ENCODE measurements at regions not wholly inside any gene's neighbourhood (a gene's known extent, or its start where the extent isn't known, plus 50 kb on each side); places are given as distances from the start of the nearest gene placed in this dataset.

- Histone ChIP-seq H3K4me3 (ENCODE audit: low read depth in 1 of 2, low read length in 2 of 2) (no peak overlapping the region), H3K27ac (ENCODE audit: low read length) (no peak overlapping the region), H3K4me2 (ENCODE audit: insufficient read depth, low read length) (no peak overlapping the region), H3K27me3 (ENCODE audit: insufficient read depth, low read length, poor library complexity) (no peaks in the 10 kb centered on the region), H4K20me1 (ENCODE audit: insufficient read depth, low read length) (no peaks in the 10 kb centered on the region), H3K9me3 (ENCODE audit: insufficient read depth, low read length, severe bottlenecking) (no peaks in the 10 kb centered on the region), H3K9ac (ENCODE audit: low read depth, low read length) (no peak overlapping the region), H2AFZ (ENCODE audit: low read depth, low read length) (no peak overlapping the region), H3K4me1 (ENCODE audit: insufficient read depth, low read length) (no peaks in the 10 kb centered on the region; the same call in 1 of the 2 replicates), H3K36me3 (ENCODE audit: insufficient read depth, low read length) (no peaks in the 10 kb centered on the region), H3K79me2 (ENCODE audit: insufficient read depth, low read length) (no peaks in the 10 kb centered on the region)
- ATAC-seq (ENCODE audit: insufficient read depth, low read depth), result no peak
- DNase-seq, result no peak
- TF ChIP-seq CTCF (IDR thresholded peaks at IDR 0.05; ENCODE audit: borderline replicate concordance, extremely low read depth, low read length, poor library complexity, severe bottlenecking), result no peak
- no peak for TF ChIP-seq EZH2 (IDR thresholded peaks at IDR 0.05; ENCODE audit: borderline replicate concordance, low read depth, low read length, severe bottlenecking)
These were observed 593.2 kb downstream of the ZNF674 start for GRCh38 chrX:45952030-45952429.

- no peaks in the 10 kb centered on the region for H3K36me3 ChIP-seq (ENCODE audit: insufficient read depth, low read length)
- H4K20me1 ChIP-seq (ENCODE audit: insufficient read depth, low read length), result no peaks in the 10 kb centered on the region
- H3K4me1 ChIP-seq (ENCODE audit: insufficient read depth, low read length), result no peaks in the 10 kb centered on the region
- H3K9me3 ChIP-seq (ENCODE audit: insufficient read depth, low read length, severe bottlenecking), result no peaks in the 10 kb centered on the region
- no peaks in the 10 kb centered on the region for H3K79me2 ChIP-seq (ENCODE audit: insufficient read depth, low read length)
- H2AFZ ChIP-seq (ENCODE audit: low read depth, low read length), result no peak overlapping the region
- no peak overlapping the region for H3K4me3 ChIP-seq (ENCODE audit: low read depth in 1 of 2, low read length in 2 of 2)
- no peak overlapping the region for H3K27ac ChIP-seq (ENCODE audit: low read length)
- DNase-seq (no peak), ATAC-seq (ENCODE audit: insufficient read depth, low read depth) (no peak)
- TF ChIP-seq EZH2 (IDR thresholded peaks at IDR 0.05; ENCODE audit: borderline replicate concordance, low read depth, low read length, severe bottlenecking), result no peak
- TF ChIP-seq CTCF (IDR thresholded peaks at IDR 0.05; ENCODE audit: borderline replicate concordance, extremely low read depth, low read length, poor library complexity, severe bottlenecking), result no peak
- H3K9ac ChIP-seq (ENCODE audit: low read depth, low read length), result no peak overlapping the region
- no peak overlapping the region for H3K4me2 ChIP-seq (ENCODE audit: insufficient read depth, low read length)
- no peaks in the 10 kb centered on the region for H3K27me3 ChIP-seq (ENCODE audit: insufficient read depth, low read length, poor library complexity)
These were observed 609.8 kb downstream of the ZNF674 start for GRCh38 chrX:45935408-45935807.

- no peaks in the 10 kb centered on the region for H4K20me1 ChIP-seq (ENCODE audit: insufficient read depth, low read length)
- H3K27ac ChIP-seq (ENCODE audit: low read length), result no peak overlapping the region
- no peak overlapping the region for H2AFZ ChIP-seq (ENCODE audit: low read depth, low read length)
- H3K27me3 ChIP-seq (ENCODE audit: insufficient read depth, low read length, poor library complexity), result no peaks in the 10 kb centered on the region
- H3K9me3 ChIP-seq (ENCODE audit: insufficient read depth, low read length, severe bottlenecking), result no peaks in the 10 kb centered on the region
- no peak overlapping the region for H3K4me3 ChIP-seq (ENCODE audit: low read depth in 1 of 2, low read length in 2 of 2)
- no peaks in the 10 kb centered on the region for H3K79me2 ChIP-seq (ENCODE audit: insufficient read depth, low read length)
- no peak overlapping the region for H3K4me2 ChIP-seq (ENCODE audit: insufficient read depth, low read length)
- H3K4me1 ChIP-seq (ENCODE audit: insufficient read depth, low read length), result no peaks in the 10 kb centered on the region
- H3K36me3 ChIP-seq (ENCODE audit: insufficient read depth, low read length), result no peaks in the 10 kb centered on the region
- no peak for DNase-seq
- H3K9ac ChIP-seq (ENCODE audit: low read depth, low read length), result no peak overlapping the region
- no peak for ATAC-seq (ENCODE audit: insufficient read depth, low read depth)
- no peak for TF ChIP-seq CTCF (IDR thresholded peaks at IDR 0.05; ENCODE audit: borderline replicate concordance, extremely low read depth, low read length, poor library complexity, severe bottlenecking)
- TF ChIP-seq EZH2 (IDR thresholded peaks at IDR 0.05; ENCODE audit: borderline replicate concordance, low read depth, low read length, severe bottlenecking), result no peak
These were observed 632.9 kb downstream of the ZNF674 start for GRCh38 chrX:45912316-45912715.

GRCh38 chrX:45907786-45908185, 637.4 kb downstream of the ZNF674 start:
- Histone ChIP-seq H3K4me1 (ENCODE audit: insufficient read depth, low read length) (peaks cover 6% of the 10 kb centered on the region), H3K9ac (ENCODE audit: low read depth, low read length) (no peak overlapping the region), H3K27ac (ENCODE audit: low read length) (no peak overlapping the region), H2AFZ (ENCODE audit: low read depth, low read length) (no peak overlapping the region), H3K79me2 (ENCODE audit: insufficient read depth, low read length) (no peaks in the 10 kb centered on the region), H3K4me2 (ENCODE audit: insufficient read depth, low read length) (no peak overlapping the region), H3K4me3 (ENCODE audit: low read depth in 1 of 2, low read length in 2 of 2) (no peak overlapping the region), H4K20me1 (ENCODE audit: insufficient read depth, low read length) (no peaks in the 10 kb centered on the region), H3K36me3 (ENCODE audit: insufficient read depth, low read length) (no peaks in the 10 kb centered on the region), H3K9me3 (ENCODE audit: insufficient read depth, low read length, severe bottlenecking) (no peaks in the 10 kb centered on the region), H3K27me3 (ENCODE audit: insufficient read depth, low read length, poor library complexity) (no peaks in the 10 kb centered on the region)
- DNase-seq (no peak), ATAC-seq (ENCODE audit: insufficient read depth, low read depth) (no peak)
- TF ChIP-seq EZH2 (IDR thresholded peaks at IDR 0.05; ENCODE audit: borderline replicate concordance, low read depth, low read length, severe bottlenecking) (no peak), CTCF (IDR thresholded peaks at IDR 0.05; ENCODE audit: borderline replicate concordance, extremely low read depth, low read length, poor library complexity, severe bottlenecking) (no peak)
